NCI-H748 (cell line): ENCODE measurements at regions not wholly inside any gene's neighbourhood (a gene's known extent, or its start where the extent isn't known, plus 50 kb on each side); places are given as distances from the start of the nearest gene placed in this dataset.
"Not testable (repeated sequence)": the region's sequence is repeated elsewhere in the genome, so short reads cannot be mapped to it uniquely, and the experiment has no call there.

Experiments used
- DNase-seq: peaks from one replicate; lab custom pipeline; 2025; ENCODE audit not compliant: unreplicated experiment; lab: John Stamatoyannopoulos, UW

DNA sequence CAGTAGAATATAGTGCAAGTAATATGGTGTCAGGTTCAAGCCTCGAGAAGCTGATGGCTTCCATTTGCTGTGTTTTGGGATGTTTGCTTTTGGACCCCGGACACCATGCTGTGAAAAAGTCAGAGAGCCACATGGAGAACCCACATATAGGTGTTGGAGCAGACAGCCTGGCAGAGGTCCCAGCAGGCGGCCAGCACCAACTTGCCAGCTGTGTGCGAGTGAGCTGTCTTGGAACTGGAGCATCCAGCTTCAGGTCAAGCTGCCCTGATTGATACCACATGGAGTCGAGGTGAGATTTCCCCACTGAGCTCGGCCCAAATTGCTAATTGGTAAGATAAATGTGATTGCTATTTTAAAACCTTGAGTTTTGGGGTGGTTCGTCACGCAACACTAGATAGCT, 185.7 kb upstream of the TBL1XR1 start:
- no peak for DNase-seq

GRCh38 chr3:177385186-177385585, 187.9 kb upstream of the TBL1XR1 start:
- no peak for DNase-seq

- no peak for DNase-seq
Observed at GRCh38 chr3:177385831-177386301, 188.6 kb upstream of the TBL1XR1 start.

- no peak for DNase-seq
Observed at GRCh38 chr3:177388209-177388608, 190.9 kb upstream of the TBL1XR1 start.

DNA sequence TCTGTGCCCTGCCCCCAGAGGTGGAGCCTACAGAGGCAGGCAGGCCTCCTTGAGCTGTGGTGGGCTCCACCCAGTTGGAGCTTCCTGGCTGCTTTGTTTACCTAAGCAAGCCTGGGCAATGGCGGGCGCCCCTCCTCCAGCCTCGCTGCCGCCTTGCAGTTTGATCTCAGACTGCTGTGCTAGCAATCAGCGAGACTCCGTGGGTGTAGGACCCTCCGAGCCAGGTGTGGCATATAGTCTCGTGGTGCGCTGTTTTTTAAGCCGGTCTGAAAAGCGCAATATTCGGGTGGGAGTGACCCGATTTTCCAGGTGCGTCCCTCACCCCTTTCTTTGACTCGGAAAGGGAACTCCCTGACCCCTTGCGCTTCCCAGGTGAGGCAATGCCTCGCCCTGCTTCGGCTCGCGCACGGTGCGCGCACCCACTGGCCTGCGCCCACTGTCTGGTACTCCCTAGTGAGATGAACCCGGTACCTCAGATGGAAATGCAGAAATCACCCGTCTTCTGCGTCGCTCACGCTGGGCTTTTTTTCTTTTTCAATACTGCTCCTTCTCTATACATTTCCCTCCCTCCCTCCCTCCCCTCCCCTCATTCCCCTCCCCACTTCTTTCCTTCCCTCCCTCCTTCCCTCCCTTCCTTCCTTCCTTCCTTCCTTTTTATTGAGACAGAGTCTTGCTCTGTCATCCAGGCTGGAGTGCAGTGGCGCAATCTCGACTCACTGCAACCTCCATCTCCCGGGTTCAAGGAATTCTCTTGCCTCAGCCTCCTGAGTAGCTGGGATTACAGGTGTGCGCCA, 197.1 kb upstream of the TBL1XR1 start:
- not testable (repeated sequence) for DNase-seq

GRCh38 chr3:177396733-177397132, 199.5 kb upstream of the TBL1XR1 start:
- DNase-seq = peak; percentile 48

DNA sequence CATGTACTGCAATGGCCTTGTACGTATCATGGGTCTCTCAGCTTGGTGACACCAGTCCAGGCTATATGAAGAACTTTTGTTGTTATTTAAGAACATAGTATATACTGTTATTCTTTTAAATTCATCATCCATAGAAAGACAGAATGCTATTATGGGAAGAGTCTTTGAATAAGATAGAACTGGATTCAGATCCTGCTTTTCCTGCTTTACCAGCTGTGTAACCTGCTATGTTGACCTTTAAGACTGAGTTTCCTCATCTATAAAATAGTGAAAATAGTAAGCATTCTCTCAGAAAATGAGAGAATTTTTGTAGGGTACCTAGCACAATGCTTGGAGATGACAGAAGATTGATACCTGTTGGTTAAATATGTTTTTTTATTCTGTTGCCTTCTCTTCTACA, 204.1 kb upstream of the TBL1XR1 start:
- DNase-seq = no peak

DNA sequence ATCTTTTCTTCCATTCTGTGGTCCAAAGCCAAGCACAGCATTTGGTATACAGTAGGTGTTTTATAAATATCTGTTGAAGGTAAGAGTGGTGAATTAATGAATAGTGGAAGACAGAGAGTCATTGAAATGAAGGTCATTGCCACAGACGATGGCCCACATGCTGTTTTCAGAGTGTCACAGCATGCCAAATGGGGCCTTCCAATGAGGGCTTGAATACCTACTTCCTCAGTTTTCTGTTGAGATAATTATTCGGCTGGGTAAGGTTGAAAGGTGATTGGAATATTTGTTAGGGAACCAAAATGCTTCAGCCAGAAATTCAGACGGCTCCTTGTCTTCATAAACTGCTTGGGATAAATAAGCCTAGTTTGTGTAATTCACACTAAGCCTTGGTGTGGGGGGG, 205.3 kb upstream of the TBL1XR1 start:
- DNase-seq = no peak

DNA sequence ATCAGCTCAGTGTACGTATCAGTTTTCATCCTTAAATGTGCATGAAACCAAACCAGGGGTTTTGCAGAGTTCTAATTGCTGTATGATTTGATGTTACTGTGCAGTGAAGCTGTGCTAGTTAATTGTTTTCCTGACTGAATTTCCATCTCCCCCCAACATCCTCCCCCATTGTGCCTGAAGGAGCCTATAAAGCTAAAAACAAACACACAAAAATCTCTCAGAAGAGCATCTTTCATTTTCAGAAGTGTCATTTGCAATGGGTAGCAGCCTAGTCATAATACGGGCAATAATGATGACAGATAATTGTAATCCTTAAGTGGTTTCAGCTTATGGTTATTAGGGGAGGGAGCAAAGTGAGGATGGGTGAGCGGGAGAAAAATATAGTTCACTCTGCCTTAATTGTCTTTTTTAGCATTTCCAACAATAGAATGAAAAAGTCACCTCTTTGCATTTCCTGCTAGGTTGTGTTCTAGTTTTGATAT, 207.9 kb upstream of the TBL1XR1 start:
- peak; percentile 93 for DNase-seq

DNA sequence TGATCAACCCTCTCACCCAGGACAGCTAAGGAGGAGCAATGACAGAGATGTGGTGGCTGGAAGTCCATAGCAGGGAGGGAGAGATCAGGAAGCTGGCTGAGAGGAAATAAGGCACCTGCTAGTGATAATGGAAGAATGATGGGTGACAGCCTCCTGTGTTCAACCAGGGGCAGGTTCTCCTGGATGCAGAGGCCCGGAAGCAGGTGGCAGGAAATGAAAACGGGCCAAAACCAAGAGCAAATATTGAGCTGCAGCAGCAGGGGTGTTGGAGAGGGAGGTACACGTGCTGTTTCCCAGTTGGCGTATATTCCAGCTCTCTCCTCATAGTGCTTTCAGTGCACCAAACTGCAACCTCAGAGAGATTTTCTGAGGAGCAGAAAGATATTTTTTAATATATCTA, 213.4 kb upstream of the TBL1XR1 start:
- DNase-seq = peak; percentile 93

DNA sequence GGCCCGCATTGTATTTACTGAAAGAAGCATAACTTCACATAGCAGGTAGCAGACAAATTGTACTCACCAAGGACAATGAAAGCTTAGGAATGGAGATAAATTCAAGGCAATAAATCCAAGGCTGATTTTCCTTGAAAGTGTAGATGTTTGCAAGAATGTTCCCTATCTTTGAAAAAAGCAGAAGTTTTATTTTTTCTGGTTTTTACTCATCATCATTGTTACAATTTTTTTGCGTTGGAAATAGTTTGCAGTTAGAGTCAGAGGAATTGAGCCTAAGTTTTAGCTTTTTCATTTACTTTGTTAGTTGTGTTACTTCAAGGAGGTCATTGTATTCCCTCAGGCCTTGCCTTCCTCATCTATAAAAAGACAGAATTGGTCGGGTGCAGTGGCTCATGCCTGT, 213.9 kb upstream of the TBL1XR1 start:
- DNase-seq = no peak

DNA sequence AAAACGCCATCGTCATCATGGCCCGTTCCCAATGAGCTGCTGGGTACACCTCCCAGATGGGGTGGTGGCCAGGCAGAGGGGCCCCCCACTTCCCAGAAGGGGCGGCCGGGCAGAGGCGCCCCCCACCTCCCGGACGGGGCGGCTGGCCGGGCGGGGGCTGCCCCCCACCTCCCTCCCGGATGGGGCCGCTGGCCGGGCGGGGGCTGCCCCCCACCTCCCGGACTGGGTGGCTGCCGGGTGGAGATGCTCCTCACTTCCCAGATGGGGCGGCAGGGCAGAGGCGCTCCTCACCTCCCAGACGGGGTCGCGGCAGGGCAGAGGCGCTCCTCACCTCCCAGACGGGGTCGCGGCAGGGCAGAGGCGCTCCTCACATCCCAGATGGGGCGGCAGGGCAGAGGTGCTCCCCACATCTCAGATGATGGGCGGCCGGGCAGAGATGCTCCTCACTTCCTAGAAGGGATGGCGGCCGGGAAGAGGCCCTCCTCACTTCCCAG, 215.4 kb upstream of the TBL1XR1 start:
- DNase-seq = not testable (repeated sequence)

DNA sequence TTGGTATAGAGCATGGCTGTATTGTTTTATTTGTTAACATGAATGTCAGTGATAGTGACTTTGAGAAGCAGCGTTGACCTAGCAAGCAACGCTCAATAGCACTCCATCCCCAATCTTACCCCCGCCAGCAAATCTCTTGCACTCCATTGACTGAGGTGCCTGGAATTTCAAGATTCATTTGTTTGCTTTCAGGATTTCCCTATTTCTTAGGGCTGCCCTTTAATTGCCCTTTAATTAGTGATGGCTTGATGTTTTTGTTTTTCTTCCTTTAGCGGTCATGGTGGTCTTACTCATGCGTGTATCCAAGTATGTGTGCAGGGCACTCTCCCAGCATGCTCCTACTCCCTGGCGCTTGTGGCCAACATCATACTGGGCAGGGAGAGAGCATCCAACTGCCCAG, 216.8 kb upstream of the TBL1XR1 start:
- DNase-seq = no peak

GRCh38 chr3:177418787-177419186, 221.5 kb upstream of the TBL1XR1 start:
- no peak for DNase-seq

DNA sequence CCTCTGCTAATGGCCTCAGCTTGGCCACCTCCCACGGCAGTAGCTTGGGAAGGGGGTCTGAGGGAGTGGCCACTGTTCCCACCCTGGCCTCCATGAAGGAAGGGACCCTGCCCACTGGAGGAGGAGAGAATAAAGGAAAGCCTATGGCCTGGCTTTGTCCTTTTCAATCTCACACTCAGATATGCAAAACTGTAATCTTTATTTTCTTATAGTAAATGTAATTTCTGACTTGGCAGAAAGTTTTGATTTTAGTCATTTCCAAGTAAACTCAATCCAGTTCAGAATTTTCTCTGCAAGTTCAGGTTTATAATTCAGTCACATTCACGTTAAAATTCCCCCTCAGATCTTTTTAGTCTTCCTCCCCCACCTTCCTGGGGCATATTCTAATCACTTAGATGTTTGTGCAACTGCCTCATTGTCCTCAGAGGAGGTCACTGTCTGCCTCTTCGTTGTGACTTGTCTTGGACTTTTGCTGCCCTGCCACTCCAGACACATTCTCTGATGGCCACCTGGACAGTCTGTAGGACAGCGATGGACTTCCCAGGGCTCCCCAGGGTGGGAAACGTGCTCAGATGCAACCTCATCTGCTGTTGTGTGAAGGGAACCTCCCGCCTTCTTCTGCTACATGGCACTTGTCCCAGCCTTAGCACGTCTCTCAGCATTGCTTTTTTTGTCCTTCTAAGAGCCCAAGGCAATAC, 222.8 kb upstream of the TBL1XR1 start:
- DNase-seq = no peak

- DNase-seq = no peak
Observed at GRCh38 chr3:177420651-177421480, 223.6 kb upstream of the TBL1XR1 start.

DNA sequence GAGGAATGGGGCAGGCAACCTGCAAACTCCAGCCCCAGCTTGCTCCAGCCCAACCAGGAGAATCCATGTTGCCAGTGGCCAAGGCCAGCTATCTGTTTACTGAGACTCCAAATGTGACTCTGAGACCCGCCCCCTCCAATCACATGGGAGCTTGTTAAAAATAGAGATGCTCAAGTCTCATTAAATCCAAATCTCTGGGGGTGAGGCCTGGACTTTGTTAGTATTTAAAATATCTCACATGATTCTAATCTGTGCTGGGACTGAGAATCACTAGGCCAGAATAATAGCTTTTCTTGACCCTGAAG, 224.2 kb upstream of the TBL1XR1 start:
- no peak for DNase-seq

- no peak for DNase-seq
Observed at GRCh38 chr3:177424521-177424920, 227.2 kb upstream of the TBL1XR1 start.

- no peak for DNase-seq
Observed at GRCh38 chr3:177425042-177425441, 227.8 kb upstream of the TBL1XR1 start.

- DNase-seq = no peak
Observed at GRCh38 chr3:177426106-177426877, 229.0 kb upstream of the TBL1XR1 start.
